ENCODE measurements at regions not wholly inside any gene's neighbourhood (a gene's known extent, or its start where the extent isn't known, plus 50 kb on each side); places are given as distances from the start of the nearest gene placed in this dataset.
A peak's percentile ranks its signal among the peaks of the same experiment; 100 is the strongest.

DNA sequence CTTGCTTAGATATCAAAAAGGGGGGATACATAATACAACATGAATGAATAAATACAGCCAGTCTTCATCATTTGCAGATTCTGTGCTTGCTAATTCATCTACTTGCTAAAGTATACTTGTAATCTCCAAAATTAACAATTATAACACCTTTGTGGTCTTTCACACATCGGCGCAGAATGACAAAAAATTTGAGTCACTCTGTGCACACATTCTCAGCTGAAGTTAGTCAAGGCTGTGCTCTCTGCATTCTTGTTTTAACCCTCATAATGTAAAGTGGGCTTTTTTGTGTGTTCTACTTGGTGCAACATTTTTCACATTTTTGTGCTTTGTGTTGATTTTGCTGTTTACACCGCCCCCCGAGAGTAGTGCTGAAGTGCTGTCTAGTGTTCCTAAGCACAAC is 65.8 kb upstream of the GPRIN3 start:
- Histone ChIP-seq H3K27ac (no peak overlapping the region), H3K36me3 (no peaks in the 10 kb centered on the region), H3K4me1 (no peaks in the 10 kb centered on the region), H3K27me3 (no peaks in the 10 kb centered on the region), H3K9me3 (no peaks in the 10 kb centered on the region), H3K4me3 (no peak overlapping the region)
- no peak for DNase-seq
- 67% methylated on average over 4 of the region's 4 CpGs for WGBS (ENCODE audit: insufficient coverage, low coverage, low lambda C conversion rate, missing lambda C conversion rate)
- TF ChIP-seq CTCF (IDR thresholded peaks at IDR 0.05) (no peak), POLR2A (IDR thresholded peaks at IDR 0.05) (no peak)
- intact Hi-C loops (cut with DNase I), result no loop called here
- no peak for ATAC-seq

GRCh38 chr4:89371614-89372013 is 64.0 kb upstream of the GPRIN3 start:
- 59% methylated on average over 3 of the region's 3 CpGs for WGBS (ENCODE audit: insufficient coverage, low coverage, low lambda C conversion rate, missing lambda C conversion rate)
- intact Hi-C loops (cut with DNase I), result no loop called here
- no peak for DNase-seq
- TF ChIP-seq POLR2A (IDR thresholded peaks at IDR 0.05), result no peak
- TF ChIP-seq CTCF (IDR thresholded peaks at IDR 0.05), result no peak
- Histone ChIP-seq H3K36me3 (no peaks in the 10 kb centered on the region), H3K27ac (no peak overlapping the region), H3K9me3 (no peaks in the 10 kb centered on the region), H3K27me3 (no peaks in the 10 kb centered on the region), H3K4me1 (no peaks in the 10 kb centered on the region), H3K4me3 (no peak overlapping the region)
- no peak for ATAC-seq

GRCh38 chr4:89369581-89369980 is 62.0 kb upstream of the GPRIN3 start:
- ATAC-seq, result peak in 2 of 4 donors; percentile 45 to 46
- Histone ChIP-seq H3K27me3 (no peaks in the 10 kb centered on the region), H3K36me3 (no peaks in the 10 kb centered on the region), H3K27ac (no peak overlapping the region), H3K4me3 (no peak overlapping the region), H3K4me1 (no peaks in the 10 kb centered on the region), H3K9me3 (no peaks in the 10 kb centered on the region)
- TF ChIP-seq CTCF (IDR thresholded peaks at IDR 0.05), result no peak
- no peak for TF ChIP-seq POLR2A (IDR thresholded peaks at IDR 0.05)
- WGBS (ENCODE audit: insufficient coverage, low coverage, low lambda C conversion rate, missing lambda C conversion rate), result 44% methylated on average over 2 of the region's 2 CpGs
- no peak for DNase-seq
- intact Hi-C loops (cut with DNase I), result no loop called here

DNA sequence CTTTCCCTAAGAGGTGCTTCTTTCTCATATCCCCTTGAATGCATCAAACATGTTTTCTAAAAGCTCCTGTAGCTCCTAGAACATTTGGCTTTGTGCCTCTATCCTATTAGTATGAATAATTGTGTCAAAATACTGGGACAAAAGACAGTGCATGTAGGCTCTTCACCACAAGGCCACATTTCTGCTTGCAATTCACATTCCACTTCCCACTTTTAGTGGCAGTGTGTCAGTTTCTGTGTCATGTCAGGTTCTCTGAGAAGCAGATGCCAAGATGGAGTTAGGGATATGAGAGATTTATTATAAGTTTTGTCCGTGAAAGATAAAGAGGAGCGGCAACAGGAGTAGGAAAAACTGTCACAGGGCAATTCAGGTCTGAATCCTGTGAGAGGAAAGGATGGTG is 61.3 kb upstream of the GPRIN3 start:
- H3K27ac ChIP-seq, result no peak overlapping the region
- ATAC-seq (peak in 3 of 4 donors; percentile 25 to 56 (median 51)), DNase-seq (no peak)
- no peaks in the 10 kb centered on the region for H3K27me3 ChIP-seq
- intact Hi-C loops (cut with DNase I), result no loop called here
- H3K36me3 ChIP-seq, result no peaks in the 10 kb centered on the region
- TF ChIP-seq POLR2A (IDR thresholded peaks at IDR 0.05), result no peak
- no peak for TF ChIP-seq CTCF (IDR thresholded peaks at IDR 0.05)
- H3K9me3 ChIP-seq, result no peaks in the 10 kb centered on the region
- 77% methylated on average over 2 of the region's 2 CpGs for WGBS (ENCODE audit: insufficient coverage, low coverage, low lambda C conversion rate, missing lambda C conversion rate)
- H3K4me1 ChIP-seq, result no peaks in the 10 kb centered on the region
- no peak overlapping the region for H3K4me3 ChIP-seq

DNA sequence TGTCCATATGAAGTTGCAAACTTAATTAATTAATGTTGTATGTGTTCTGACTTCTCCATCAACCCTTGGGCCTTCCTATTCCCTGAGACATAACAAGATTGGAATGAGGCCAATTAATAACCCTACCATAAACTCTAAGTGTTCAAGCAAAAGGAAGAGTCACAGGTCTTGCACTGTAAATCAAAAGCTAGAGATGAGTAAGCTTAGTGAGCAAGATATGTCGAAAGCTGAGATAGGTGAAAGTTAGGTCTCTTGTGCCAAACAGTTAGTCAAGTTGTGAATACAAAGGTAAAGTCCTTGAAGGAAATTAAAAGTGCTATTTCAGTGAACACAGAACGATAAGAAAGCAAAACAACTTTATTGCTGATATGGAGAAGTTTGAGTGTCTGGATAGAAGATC is 58.2 kb upstream of the GPRIN3 start:
- WGBS (ENCODE audit: insufficient coverage, low coverage, low lambda C conversion rate, missing lambda C conversion rate), result 35% methylated on average over 2 of the region's 2 CpGs
- H3K9me3 ChIP-seq, result no peaks in the 10 kb centered on the region
- no peak for ATAC-seq
- H3K27me3 ChIP-seq, result no peaks in the 10 kb centered on the region
- TF ChIP-seq CTCF (IDR thresholded peaks at IDR 0.05) (no peak), POLR2A (IDR thresholded peaks at IDR 0.05) (no peak)
- H3K36me3 ChIP-seq, result no peaks in the 10 kb centered on the region
- no peak overlapping the region for H3K27ac ChIP-seq
- no peak overlapping the region for H3K4me3 ChIP-seq
- intact Hi-C loops (cut with DNase I), result no loop called here
- no peaks in the 10 kb centered on the region for H3K4me1 ChIP-seq
- DNase-seq, result no peak
